Amniotic stem cell (primary cell): ENCODE measurements at regions not wholly inside any gene's neighbourhood (a gene's known extent, or its start where the extent isn't known, plus 50 kb on each side); places are given as distances from the start of the nearest gene placed in this dataset.

Experiments
- DNase-seq: peaks from one replicate; lab custom pipeline; 2025; lab: John Stamatoyannopoulos, UW

- no peak for DNase-seq
Measured at GRCh38 chr14:101231828-101232227, 328.3 kb upstream of the RTL1 start.

DNA sequence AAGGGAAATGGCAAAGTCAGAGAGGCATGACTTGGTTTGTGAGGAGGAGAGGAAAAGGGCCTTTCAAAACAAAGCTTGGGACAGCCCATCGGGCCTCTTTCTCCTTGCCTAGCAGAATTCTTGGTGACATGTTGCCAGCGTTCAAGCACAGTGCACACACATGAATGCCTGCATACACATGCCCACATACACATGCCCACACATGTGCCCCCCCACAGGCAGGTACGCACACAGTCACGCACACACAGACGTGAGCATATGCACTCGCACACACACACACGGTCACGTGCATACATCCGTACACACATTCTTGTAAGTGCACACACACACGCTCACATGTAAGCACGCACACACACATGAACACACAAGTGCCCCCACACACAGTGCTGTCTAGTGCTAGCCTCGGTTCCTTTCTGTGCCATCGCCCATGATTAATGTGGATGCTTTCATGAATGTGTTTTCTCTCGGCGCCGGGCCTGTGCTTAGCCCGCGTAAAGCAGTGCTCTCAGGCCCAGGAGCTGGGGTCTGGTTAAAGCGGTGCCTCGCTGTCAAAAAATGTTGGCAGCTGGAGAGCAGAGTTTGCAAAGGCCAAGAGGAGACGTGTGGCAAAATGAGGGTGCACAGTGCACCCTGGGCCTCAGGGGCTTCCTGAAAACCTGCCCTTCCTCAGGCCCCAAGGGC lies 328.8 kb upstream of the DIO3 start:
- DNase-seq: no peak

GRCh38 chr14:101233021-101233366 lies 328.3 kb upstream of the DIO3 start:
- no peak for DNase-seq

- no peak for DNase-seq
Measured at GRCh38 chr14:101233391-101233790, 327.9 kb upstream of the DIO3 start.

GRCh38 chr14:101233808-101234207 lies 327.5 kb upstream of the DIO3 start:
- no peak for DNase-seq

GRCh38 chr14:101234244-101234937 lies 326.9 kb upstream of the DIO3 start:
- no peak for DNase-seq

DNA sequence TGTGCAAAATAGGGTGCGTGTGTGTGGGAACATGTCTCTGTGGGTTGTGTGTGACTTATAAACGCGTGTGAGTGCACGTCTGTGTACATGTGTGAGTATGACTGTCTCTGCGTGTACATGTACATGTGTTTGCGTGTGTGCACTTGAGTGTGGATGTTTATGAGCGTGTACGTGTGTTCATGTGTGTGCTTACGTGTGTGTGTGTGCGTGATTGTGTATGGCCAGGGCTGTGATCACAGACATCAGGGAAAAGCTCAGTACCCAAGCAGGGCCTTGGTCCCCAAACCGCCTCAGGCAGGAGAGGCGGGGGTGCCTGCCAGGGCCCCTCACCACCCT lies 326.3 kb upstream of the DIO3 start:
- no peak for DNase-seq

GRCh38 chr14:101235335-101236103 lies 325.8 kb upstream of the DIO3 start:
- no peak for DNase-seq

DNA sequence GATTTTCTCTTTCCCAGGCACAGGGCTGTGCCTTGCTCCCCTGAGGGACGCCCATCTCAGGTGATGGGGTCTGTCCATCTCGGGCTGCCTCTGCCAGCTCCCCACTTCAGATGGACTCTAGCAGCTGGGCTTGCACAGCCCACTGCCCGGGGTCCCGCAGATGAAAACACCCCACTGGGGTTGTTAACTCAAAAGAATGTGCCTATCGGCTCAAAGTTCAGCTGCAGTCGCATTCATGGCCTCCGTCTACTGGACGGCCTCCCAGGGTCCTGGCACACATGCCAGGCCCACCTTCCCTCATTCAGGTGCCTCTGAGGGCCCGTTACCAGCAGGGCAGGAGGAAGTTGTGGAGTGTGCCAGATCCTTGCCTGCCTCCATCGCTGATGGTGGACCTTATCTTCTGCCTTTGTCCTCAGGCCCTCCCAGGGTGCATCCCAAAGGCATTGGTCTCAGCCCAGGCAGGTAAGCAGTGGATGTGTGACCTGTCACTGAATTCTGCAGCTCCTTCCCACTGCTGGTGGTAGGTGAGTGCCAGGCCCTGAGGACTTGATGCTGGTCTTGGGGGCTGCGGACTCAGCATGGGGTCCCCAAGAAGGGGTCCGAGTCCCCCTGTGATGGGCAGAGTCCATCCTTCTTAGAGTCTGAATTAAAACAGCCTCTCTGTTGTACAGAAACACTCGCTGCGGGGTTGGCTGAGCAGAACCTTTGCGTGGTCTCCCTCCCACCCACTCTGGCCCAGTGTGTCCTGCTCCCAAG lies 324.6 kb upstream of the DIO3 start:
- no peak for DNase-seq

DNA sequence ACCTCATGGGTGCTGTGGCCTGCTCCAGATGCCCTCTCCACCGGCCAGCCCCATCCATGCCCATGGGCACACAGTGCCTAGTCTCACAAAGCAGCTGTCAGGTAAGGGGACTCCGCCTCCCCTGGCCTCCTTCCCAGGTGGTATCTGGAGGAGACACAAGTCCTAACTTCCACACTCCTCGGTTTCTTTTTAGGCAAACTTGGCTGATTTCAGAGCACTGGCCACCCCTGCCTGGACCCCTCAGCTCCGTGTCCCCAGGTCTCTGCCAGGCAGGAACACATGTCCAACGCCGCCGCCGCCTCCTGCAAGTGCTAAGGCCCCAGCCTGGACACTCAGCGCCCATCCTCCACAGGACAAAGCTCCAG lies 324.1 kb upstream of the DIO3 start:
- no peak for DNase-seq

GRCh38 chr14:101239065-101239464 lies 322.2 kb upstream of the DIO3 start:
- DNase-seq: no peak

DNA sequence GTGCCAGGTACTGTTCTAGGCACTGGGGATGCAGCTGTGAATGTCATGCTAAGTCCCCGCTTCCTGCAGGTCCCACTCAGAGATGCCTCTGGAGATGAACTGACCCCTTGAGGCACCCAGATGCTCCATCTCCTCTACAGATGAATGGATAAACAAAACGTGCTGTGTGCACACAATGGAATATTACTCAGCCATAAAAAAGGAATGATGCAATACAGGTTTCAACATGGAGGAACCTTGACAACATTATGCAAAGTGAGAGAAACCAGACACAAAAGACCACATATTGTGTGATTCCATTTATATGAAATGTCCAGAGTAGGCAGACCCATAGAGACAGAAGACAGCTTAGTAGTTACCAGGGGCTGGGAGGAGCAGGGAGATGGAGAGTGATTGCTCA lies 320.1 kb upstream of the DIO3 start:
- DNase-seq: no peak

DNA sequence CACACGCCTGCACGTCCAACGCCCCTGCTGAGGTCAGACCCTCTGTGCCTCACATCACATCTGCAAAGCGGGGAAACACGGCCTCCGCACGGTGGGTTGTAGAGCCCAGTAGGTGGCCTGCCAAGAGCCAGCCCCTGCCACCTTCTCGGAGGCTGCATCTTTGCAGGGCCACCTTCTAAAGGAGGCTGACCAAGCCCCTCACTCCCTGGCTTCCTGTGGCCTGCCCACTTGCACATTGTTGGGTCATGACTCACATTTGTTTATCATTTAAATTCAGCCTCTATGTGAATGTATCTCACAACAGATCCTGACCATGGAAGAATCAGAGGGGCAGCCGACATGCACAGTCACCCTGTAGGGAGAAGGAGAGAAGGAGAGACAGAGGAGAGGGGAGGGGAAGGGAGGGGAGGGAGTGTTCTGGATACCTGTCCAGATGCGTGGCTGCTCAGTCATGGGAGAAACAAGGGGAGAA lies 319.5 kb upstream of the DIO3 start:
- no peak for DNase-seq

GRCh38 chr14:101242442-101243385 lies 318.6 kb upstream of the DIO3 start:
- no peak for DNase-seq

- no peak for DNase-seq
Measured at GRCh38 chr14:101243587-101244338, 317.5 kb upstream of the DIO3 start.

GRCh38 chr14:101246894-101247841 lies 314.1 kb upstream of the DIO3 start:
- DNase-seq: no peak

- DNase-seq: no peak
Measured at GRCh38 chr14:101247842-101248725, 313.2 kb upstream of the DIO3 start.
